ENCODE measurements at regions not wholly inside any gene's neighbourhood (a gene's known extent, or its start where the extent isn't known, plus 50 kb on each side); places are given as distances from the start of the nearest gene placed in this dataset.

DNA sequence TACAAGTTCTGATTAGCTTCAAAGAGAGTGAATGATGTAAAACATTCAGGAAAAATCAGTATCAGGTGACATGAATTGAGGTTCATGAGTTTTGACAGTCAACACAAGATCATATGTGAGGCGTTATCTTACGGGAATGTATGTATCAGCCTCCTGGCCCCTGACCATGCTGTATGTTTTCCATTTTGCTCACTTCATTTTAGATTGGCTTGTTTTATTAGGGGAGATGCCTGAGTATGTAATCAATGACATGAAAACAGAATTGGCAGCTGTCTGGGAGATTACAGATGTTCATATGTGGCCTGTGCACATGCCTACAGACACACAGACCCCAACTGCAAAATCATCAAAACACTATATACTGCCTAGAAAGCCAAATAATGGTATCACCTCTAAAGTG is 168.5 kb upstream of the RND3 start:
- TF ChIP-seq, protein P1, sequence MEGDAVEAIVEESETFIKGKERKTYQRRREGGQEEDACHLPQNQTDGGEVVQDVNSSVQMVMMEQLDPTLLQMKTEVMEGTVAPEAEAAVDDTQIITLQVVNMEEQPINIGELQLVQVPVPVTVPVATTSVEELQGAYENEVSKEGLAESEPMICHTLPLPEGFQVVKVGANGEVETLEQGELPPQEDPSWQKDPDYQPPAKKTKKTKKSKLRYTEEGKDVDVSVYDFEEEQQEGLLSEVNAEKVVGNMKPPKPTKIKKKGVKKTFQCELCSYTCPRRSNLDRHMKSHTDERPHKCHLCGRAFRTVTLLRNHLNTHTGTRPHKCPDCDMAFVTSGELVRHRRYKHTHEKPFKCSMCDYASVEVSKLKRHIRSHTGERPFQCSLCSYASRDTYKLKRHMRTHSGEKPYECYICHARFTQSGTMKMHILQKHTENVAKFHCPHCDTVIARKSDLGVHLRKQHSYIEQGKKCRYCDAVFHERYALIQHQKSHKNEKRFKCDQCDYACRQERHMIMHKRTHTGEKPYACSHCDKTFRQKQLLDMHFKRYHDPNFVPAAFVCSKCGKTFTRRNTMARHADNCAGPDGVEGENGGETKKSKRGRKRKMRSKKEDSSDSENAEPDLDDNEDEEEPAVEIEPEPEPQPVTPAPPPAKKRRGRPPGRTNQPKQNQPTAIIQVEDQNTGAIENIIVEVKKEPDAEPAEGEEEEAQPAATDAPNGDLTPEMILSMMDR (IDR thresholded peaks at IDR 0.05), result no peak
- no peak for TF ChIP-seq POLR2A (IDR thresholded peaks at IDR 0.05)
